Activated naive CD8-positive, alpha-beta T cell treated with anti-CD3 and anti-CD28 coated beads, Interleukin-2, amount 50 U/mL, for 24 hours (primary cell): ENCODE measurements at regions not wholly inside any gene's neighbourhood (a gene's known extent, or its start where the extent isn't known, plus 50 kb on each side); places are given as distances from the start of the nearest gene placed in this dataset.
"Not testable (repeated sequence)": the region's sequence is repeated elsewhere in the genome, so short reads cannot be mapped to it uniquely, and the experiment has no call there.

Source experiments
- ATAC-seq: fragments of 150-1000 bp; cut with Tn5 transposase; one replicate; pipeline ENCODE4 v1.10.0; 2021
- DNase-seq: peaks from one replicate; pipeline ENCODE4 v3.0.0; 2021
- H3K27ac Mint-ChIP-seq: one replicate; pipeline ENCODE4 v1.8.0; 2021; ENCODE audit warnings: mild to moderate bottlenecking, mixed read lengths
- H3K27me3 Mint-ChIP-seq: one replicate; pipeline ENCODE4 v1.8.0; 2021; ENCODE audit warnings: mixed read lengths
- H3K36me3 Mint-ChIP-seq: one replicate; pipeline ENCODE4 v1.8.0; 2021; ENCODE audit warnings: low read depth, mixed read lengths
- H3K4me1 Mint-ChIP-seq: one replicate; pipeline ENCODE4 v1.8.0; 2021; ENCODE audit warnings: mixed read lengths
- H3K4me3 Mint-ChIP-seq: one replicate; pipeline ENCODE4 v1.8.0; 2021; ENCODE audit warnings: mild to moderate bottlenecking, moderate library complexity, mixed read lengths
- H3K9me3 Mint-ChIP-seq: one replicate; pipeline ENCODE4 v1.8.0; 2021; ENCODE audit warnings: mixed read lengths

DNA sequence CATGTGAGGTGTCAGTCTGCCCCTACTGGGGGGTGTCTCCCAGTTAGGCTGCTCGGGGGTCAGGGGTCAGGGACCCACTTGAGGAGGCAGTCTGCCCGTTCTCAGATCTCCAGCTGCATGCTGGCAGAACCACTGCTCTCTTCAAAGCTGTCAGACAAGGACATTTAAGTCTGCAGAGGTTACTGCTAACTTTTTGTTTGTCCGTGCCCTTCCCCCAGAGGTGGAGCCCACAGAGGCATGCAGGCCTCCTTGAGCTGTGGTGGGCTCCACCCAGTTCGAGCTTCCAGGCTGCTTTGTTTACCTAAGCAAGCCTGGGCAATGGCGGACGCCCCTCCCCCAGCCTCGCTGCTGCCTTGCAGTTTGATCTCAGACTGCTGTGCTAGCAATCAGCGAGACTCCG is 57.2 kb upstream of the CCL21 start:
- H3K36me3 Mint-ChIP-seq, ATAC-seq, H3K4me1 Mint-ChIP-seq, H3K9me3 Mint-ChIP-seq, DNase-seq, H3K4me3 Mint-ChIP-seq, H3K27ac Mint-ChIP-seq: not testable (repeated sequence)
- peaks cover 27% of the 10 kb centered on the region for H3K27me3 Mint-ChIP-seq

DNA sequence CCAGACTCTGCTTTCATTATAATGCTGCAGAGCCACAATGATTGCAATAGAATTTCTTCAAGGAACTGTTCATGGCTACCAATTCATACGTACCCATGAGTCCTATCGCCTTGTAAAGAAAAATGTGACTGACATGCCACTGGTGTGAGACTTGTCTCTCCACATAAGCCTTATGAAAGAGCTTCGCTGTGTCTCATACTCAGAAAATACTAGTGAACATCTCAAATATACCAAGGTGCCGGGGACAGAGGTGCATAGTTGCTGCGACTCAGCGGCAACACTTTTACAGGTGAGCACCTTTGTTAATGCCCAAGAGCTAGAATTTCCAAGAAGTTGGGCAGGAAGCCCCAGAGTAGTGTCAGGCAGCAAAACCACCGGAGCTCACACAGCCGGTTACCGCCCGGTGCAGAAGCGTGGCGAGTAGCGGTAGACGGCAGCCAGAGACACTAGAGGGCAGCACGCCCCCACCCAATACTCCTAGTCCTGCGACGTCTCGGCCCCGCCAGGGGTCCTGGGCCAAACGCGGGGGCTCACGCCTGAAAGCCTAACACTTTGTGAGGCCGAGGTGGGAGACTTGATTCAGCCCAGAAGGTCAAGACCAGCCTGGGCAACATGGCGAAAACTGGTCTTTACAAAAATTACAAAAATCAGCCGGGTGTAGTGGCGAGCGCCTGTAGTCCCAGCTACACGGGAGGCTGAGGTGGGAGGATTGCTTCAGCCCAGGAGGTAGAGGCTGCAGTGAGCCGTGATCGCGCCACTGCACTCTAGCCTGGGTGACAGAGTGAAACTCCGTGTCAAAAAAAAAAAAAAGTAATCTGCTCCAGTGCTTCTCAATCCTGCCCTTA is 50.5 kb upstream of the CCL21 start:
- peak; percentile 77 for ATAC-seq
- H3K4me3 Mint-ChIP-seq, H3K36me3 Mint-ChIP-seq, H3K27ac Mint-ChIP-seq, H3K4me1 Mint-ChIP-seq, H3K9me3 Mint-ChIP-seq: not testable (repeated sequence)
- peak; percentile 61 for DNase-seq
- H3K27me3 Mint-ChIP-seq = peaks cover 40% of the 10 kb centered on the region
